ENCODE measurements at regions not wholly inside any gene's neighbourhood (a gene's known extent, or its start where the extent isn't known, plus 50 kb on each side); places are given as distances from the start of the nearest gene placed in this dataset.
A peak's percentile ranks its signal among the peaks of the same experiment; 100 is the strongest.

DNA sequence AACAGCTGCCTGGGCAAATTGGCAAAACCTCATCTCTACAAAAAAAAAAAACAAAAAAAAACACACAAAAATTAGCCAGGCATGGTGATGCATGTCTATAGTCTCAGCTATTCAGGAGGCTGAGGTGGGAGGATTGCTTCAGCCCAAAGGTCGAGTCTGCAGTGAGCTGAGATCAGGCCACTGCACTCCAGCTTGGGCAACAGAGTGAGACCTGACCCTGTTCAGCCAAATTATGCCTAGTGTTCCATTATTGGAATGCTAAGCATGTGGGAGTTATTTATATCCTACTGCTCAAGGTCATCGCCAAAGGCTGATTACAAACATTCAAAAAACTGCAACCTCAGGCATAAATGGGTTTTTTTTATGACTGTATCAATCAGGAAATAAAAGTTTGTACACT lies 1251.0 kb upstream of the PCDH9 start:
- DNase-seq (ENCODE audit: low read depth), result no peak

DNA sequence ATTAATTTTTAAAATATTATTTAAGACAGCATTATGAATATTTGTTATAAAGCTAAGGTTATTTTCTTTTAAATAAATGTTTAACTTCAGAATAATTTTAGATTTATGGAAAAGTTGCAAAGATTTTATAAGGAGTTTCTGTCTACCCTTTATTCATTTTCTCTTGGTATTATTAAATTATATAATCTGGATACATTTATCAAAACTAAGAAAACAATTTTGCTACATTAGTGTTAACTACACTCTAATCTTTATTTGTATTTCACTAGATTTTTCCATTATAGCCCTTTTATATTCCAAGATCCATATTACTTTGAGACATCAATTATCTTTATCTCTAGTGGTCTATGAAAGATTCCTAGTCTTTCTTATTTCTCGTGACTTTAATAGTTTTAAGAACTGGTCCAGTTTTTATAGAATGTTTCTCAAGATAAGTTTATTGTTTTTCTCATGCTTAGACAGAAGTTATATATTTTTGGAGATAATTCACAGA lies 1243.7 kb upstream of the PCDH9 start:
- DNase-seq (ENCODE audit: low read depth), result no peak

DNA sequence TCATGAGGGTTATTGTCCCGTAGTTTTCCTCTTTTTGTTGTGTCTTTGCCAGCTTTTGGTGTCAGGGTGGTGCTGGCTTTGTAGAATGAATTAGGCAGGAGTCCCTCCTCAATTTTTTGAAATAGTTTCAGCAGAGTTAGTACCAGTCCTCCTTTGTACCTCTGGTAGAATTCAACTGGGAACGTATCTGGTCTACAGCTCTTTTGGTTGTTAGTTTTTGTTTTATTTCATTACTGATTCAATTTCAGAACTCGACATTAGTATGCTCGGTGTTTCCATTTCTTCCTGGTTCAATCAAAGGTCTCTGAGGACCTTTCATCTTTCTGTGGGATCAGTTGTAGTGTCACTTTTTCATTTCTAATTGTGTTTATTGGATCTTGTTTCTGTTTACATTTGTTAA lies 1237.0 kb upstream of the PCDH9 start:
- no peak for DNase-seq (ENCODE audit: low read depth)

DNA sequence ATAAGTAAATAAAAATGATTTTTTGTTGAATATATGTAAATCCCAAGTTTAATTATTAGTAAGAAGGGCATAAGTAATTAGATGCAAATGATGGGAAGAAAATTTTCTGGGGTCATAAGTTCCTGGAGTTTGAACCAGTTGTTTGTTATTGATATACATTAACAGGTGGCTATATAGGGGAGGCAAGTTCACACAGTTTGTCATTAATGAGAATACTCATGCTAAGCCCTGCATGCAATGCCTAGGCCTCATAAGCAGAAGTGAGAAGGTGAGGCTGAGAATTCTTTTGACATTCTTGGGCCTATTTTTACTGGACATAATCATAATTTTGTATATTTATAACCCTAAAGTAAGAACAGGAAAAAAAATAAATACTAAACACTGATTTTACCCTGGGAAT lies 1210.7 kb upstream of the PCDH9 start:
- DNase-seq (ENCODE audit: low read depth), result no peak

DNA sequence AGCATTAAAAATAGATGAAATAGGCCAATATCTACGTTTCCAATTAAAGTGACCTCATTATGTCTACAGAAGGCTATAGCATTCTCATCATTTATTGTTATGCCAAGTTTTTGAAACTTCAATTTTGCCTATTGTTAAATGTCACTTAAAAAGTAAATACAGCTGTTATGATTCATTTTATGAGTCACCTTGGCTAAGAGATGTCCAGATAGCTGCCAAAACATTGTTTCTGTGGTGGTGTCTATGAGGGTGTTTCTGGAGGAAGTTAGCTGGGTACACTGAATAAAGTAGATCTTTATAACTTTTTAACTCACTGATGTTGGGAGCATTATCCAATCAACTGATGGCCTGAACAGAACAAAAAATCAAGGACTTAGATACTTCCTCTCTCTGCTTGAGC lies 1209.7 kb upstream of the PCDH9 start:
- peak; percentile 73 for DNase-seq (ENCODE audit: low read depth)

DNA sequence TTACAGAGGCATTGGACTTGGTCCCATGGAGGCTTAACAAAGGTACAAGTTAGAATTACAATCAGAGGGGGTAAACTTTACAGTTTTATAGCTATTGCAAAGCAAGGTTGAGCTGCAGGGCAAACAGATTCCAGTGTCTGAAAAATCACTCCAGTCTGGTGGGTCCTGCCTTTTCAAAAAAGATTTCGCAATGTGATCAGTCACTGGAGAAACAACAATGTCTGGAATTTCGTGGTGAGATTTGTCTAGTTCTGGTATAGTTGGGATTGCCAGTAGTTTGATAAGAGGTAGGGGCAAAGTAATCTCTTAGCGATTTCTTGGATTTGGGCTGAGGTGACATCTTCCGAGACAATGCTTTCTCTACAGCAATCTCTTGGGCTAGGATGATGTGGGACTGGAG lies 1198.2 kb upstream of the PCDH9 start:
- DNase-seq (ENCODE audit: low read depth), result peak; percentile 20

DNA sequence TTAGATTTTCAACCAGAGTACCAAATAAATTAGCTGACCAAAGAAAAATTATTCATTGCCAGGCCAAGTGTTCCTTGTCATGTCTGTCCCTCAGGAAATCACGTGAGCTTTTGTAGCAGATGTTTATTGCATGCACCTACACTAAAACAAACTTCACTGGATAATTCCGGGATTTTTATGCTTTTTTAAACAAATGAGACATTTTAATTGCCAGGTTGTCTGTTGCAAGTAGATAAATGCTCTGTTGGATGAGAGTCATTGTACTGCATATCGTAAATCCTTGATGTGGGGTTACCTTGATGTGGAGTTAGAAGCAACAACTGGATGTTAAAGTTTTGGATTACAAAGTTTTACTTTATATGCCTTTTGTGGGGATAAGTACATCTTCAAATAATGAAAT lies 1187.7 kb upstream of the PCDH9 start:
- no peak for DNase-seq (ENCODE audit: low read depth)

DNA sequence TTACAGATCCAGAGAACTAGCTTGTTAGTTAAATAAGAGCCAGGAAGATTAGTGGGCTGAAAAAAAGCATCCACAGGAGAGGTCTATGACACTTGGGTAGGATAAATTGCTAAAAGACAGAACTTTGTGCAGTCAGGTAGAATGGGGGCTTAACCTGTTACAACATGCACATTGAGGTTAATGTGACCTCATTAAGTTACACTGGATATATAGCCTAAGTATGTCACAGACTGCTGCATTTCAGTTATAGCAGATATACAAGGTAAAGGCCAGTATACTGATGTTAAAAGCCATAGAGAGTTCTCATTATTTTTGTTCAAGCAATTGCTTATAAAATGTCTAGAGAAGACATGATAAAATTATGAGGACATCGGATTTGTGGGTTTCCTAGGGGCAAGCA lies 1179.9 kb upstream of the PCDH9 start:
- no peak for DNase-seq (ENCODE audit: low read depth)

DNA sequence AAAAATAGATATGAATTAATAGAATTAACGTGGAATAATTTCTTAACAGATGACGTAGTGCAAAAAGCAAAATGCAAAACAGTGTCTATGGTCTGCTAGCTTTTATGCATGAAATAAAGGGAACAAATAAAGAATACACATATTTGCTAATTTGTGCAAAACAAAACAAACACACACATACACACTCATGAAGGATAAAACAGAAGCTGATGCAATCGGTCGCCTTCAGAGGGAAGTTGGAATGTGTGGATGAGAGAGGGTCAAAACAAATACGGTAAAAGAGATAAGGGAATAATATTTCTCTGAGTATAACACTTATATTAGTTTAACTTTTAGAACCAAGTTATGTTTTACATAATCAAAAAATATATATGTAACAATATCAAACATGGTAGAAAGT lies 1160.9 kb upstream of the PCDH9 start:
- DNase-seq (ENCODE audit: low read depth), result no peak

DNA sequence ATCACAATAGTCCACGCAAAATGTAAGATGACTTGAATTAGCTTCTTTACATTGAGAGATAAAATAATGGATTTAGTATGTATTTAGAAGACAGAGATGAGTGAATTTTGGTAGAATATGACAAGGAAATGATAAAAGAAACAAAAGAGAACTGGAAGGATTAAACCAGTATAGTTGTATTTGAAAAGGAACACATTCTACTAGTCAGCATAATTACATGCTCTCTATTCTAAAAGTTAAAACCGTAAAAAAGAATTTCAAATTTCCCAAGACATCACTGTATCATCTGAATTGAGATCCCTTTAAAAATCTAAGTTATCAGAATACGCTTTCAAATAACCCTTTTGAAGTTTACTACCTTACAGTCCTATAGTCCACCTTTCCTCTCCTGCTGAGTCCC lies 1156.7 kb upstream of the PCDH9 start:
- DNase-seq (ENCODE audit: low read depth), result no peak

DNA sequence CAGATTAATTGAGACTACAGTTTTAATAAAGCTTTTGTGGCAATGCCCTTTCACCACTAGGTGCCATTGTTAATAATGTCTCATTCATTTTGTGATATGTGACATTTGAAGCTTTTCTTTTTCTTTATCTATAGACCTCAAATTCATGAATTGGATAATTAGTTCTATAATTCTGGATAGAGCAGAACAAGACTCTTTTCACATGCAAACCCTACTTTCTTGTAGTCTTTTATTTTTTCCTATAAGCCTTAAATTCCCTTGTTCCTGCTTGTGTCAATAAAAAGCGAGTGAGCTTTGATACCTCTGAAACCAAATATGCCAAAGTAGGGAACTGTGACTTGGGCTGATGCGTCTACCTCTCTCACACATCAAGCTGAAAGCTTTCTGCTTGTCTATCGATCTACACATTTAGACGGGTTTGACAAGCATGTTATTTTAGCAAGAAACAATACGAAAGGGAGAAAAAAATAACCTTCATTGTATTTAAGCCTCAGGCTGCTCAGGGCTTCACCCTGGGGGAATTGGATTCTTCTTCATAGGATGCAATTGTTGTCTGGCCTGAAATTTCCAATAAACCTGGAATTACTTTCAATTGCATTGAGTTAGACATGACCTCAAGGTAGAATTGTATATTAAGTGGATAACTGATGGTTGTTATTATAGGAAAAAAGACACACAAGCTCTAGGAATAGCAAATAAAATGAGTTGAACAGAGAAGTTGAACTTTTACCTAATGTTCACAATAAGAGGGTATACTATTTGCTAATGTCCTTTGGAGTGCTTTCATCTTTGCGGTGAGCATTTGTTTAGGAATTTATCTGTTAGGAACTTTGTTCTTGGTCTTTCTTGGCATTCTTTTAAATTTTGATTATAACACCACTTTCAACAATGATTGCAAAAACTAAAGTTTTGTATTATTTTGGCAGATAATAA lies 1150.2 kb upstream of the PCDH9 start:
- DNase-seq (ENCODE audit: low read depth), result no peak

DNA sequence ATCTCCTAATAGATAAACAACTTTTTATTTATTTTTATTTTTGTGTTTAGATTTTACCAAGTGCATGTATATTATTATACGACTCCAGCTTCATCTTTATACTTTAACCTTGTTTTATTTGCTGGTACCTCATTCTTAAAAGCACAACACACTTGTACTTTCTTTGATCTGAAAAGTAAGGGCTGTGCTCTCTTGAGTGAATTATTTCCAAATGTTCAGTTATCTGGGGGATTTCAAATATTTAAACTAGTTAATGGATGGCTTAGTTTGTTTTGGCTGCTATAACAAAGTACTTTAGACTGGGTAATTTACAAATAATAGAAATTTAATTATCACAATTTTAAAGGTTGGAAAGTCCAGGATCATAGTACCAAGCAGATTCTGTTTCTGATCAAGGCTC lies 1148.2 kb upstream of the PCDH9 start:
- no peak for DNase-seq (ENCODE audit: low read depth)

DNA sequence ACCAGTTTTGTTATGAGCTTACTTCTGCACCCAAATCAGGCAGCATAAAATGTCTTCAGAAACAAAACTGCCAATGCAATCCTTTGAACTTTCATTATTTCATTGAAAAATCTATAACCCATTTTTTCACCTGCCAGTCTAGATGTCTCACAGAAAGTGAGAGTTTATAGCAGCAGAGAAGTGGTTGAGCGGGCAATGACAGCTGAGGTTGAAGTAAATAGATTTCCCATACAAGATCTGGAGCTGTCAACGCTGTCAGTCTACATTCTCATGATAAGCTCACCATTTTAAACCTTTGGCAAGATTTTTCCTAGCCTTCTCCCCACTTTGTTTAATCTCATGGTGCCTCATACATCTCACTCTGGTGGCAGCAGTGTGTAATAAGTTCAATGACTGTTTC lies 1144.9 kb upstream of the PCDH9 start:
- no peak for DNase-seq (ENCODE audit: low read depth)

DNA sequence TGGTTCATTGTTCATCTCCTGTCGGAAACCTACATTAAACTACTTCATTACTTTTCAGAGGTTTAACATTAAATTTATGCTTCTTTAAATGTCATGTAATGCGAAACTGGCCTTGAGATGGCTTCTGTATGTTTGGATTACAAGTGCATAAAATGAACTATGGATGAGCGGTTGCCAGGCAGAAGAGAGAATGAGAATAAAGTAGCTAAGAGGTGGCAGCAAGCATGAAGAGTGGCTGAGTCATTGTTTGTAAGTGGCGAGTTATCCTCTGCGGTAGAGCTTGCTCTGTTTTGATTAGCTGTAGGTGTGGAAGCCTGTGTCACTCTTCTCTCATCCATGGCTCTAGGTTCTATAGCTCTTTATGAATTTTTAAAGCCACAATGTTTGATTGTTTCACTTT lies 1139.6 kb upstream of the PCDH9 start:
- DNase-seq (ENCODE audit: low read depth), result peak; percentile 53

DNA sequence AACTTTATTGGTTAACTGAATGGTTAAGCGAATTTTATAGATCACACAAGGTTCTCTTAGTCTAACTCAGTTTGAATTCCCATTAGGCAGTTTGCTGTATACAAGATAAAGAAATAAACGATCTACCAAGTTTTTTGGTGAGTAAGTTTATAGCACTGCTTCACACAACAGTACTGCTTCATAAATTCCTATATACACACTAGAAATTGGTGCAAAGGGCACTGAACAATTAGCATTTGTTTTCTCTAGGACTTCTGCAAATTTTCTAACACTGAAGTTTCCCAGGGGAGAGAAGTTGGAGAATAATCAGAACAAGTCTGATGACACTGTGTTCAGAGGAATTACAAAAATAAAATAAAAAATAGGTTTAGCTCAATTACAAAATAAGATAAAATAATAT lies 1138.8 kb upstream of the PCDH9 start:
- DNase-seq (ENCODE audit: low read depth), result no peak

DNA sequence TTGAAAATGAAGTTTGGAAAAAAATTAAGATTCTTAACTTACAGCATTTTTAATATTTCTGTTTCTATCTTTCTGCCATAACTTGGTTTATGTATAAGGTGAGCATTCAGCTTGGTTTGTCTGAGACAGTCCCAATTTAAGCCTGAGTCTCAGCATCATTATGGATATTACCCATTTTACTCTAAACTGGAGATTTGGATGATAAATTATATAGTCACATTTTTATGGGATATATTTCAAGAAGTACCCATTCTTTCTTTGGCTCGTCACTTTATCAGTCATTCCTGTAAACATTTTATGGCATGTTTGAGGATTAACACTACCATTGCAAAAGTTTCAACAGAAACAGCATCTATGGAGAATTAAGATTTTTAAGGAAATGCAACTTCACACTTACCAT lies 1129.0 kb upstream of the PCDH9 start:
- no peak for DNase-seq (ENCODE audit: low read depth)

DNA sequence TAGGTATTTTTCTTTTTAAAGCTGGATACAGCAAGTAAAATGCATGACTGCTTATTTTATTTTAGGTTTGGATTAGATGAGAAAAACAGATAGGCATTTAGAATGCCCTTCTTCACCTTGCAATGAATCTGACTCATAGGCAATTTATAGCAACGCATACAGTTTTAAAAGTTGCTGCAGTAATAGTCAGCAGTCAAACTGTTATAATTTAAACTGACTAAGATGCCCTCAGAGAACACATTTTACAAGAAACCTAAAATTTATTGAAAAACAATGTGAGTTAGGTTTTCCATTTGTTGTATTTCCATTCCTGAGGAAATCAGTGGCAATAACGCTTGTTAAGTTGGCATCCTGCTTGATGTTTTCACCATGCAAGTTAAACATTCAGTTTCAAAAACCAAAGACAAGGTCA lies 1128.2 kb upstream of the PCDH9 start:
- peak; percentile 32 for DNase-seq (ENCODE audit: low read depth)

DNA sequence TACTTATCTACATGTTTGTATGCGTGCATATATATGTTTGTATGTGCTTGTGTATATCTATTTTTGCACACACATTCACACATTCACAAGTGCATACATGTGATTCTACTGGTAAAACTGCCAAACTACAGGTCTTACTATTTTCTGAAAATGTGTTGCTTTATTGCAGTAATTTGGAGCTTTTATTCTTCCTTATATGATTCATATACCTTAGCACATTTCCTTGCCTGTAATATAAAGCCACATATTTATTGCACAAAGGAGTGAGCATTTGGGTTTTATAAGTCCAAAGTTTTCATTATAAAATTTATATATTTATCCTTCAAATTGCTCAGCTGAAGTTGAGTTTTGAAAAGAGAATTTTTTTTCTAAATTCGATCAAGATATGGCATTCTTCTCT lies 1120.4 kb upstream of the PCDH9 start:
- DNase-seq (ENCODE audit: low read depth), result no peak

DNA sequence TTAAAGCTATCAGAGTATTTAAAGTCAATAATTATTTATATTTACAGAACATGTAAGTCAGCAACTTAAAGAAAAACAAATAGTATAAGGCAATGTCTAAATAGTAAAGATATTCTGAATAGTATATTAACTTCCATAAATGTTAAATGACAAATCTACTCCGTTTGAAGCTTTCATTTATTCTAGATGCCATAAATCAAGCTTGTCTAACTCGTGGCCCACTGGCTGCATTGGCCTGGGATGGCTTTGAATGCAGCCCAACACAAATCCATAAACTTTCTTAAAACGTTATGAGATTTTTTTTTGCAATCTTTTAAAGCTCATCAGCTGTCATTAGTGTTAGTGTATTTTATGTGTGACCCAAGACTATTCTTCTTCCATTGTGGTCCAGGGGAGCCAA lies 1117.1 kb upstream of the PCDH9 start:
- DNase-seq (ENCODE audit: low read depth), result no peak

DNA sequence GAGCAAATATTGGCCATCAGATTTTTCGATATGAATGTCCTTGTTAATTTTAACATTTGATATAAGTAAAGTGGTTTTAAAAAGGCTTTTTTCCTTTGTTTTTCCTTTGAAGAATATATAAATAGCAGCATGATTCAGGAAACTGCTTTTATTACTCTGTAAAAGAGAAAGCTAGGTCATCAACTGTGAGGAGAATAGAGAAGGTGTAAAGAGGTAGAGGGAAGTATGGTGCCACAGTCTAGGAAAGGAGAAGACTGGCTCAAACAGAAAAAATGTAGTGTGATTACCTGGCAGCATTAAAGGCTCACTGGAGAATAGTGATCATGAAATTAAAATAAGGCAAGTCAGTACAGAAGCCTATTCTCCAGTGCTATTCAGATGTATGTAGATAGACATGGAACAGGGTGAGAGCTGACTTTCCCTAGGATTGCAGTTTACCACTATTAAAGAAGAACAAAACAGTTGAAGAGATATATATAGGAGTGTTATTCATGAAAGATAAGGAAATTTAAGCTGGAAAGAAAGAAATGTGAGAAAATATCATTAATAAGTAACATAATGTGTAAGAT lies 1115.9 kb upstream of the PCDH9 start:
- DNase-seq (ENCODE audit: low read depth), result no peak

DNA sequence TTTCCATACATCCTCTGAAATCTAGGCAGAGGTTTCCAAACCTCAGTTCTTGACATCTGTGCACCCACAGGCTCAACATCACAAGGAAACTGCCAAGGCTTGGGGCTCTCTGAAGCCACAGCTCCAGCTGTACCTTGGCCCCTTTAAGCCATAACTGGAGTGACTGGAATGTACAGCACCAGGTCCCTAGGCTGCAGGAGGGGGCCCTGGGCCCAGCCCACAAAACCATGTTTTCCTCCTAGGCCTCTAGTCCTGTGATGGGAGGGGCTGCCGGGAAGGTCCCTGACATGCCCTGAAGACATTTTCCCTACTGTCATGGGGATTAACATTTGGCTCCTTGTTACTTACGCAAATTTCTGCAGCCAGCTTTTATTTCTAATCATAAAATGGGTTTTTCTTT lies 1093.0 kb upstream of the PCDH9 start:
- no peak for DNase-seq (ENCODE audit: low read depth)

DNA sequence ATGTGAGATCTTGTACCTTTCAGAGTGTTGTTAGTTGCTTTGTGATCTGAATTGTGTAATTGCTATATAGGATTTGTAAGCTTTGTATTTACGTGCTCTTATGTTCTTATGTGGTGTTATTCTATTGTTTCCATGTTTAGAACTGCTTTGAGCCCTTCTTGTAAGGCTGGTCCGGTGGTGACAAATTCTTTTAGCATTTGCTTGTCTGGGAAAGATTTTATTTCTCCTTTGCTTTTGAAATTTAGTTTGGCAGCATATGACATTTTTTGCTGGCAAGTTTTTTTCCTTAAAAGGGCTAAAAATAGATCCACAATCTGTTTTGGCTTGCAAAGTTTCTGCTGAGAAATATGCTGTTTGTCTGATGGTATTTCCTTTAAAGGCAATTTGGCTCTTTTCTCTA lies 1089.2 kb upstream of the PCDH9 start:
- DNase-seq (ENCODE audit: low read depth), result no peak

DNA sequence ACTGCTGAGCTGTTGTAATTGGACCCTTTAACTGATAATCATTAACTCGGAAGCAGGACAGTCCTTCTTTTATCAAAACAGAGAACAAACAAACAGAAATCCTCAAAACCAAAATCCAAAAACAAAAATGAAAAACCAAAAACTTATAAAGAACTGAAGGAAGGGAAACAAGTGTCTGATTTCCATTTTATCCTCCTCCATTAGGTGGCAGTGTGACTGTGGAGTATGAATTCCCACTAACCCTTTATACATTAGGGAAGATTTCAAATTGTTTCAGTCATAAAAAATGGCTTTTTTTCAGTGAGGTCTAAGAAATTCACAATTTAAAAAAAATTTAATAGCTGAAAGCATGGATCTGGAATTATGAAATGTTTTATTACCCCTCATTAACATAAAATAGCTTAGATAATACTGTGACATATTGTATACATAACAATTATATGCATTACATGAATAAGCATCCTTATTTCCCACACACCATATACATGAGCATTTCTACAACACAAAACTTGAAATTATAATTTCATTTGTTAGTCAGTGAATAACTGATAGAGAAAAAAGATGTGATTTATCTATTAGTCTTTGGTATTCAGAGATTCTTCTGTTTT lies 1074.3 kb upstream of the PCDH9 start:
- DNase-seq (ENCODE audit: low read depth), result peak; percentile 46
